ENCODE measurements at regions not wholly inside any gene's neighbourhood (a gene's known extent, or its start where the extent isn't known, plus 50 kb on each side); places are given as distances from the start of the nearest gene placed in this dataset.
A peak's percentile ranks its signal among the peaks of the same experiment; 100 is the strongest.

GRCh38 chr18:34951625-34952379, 89.4 kb upstream of the MAPRE2 start:
- TF ChIP-seq TEAD4 (IDR thresholded peaks at IDR 0.05) (no peak), USF1 (IDR thresholded peaks at IDR 0.05) (no peak), CEBPB (IDR thresholded peaks at IDR 0.05) (no peak)

GRCh38 chr18:34953212-34953611, 88.0 kb upstream of the MAPRE2 start:
- TF ChIP-seq USF1 (IDR thresholded peaks at IDR 0.05) (no peak), NFIC (IDR thresholded peaks at IDR 0.05) (no peak), FOXM1 (IDR thresholded peaks at IDR 0.05; ENCODE audit: borderline replicate concordance, low read depth) (no peak), ZBTB7A (IDR thresholded peaks at IDR 0.05; ENCODE audit: low read depth) (no peak), TAF1 (IDR thresholded peaks at IDR 0.05; ENCODE audit: low read depth) (no peak), CREB1 (IDR thresholded peaks at IDR 0.05; ENCODE audit: low read depth) (no peak), EP300 (IDR thresholded peaks at IDR 0.05; ENCODE audit: borderline replicate concordance) (no peak), RAD21 (IDR thresholded peaks at IDR 0.05; ENCODE audit: low read depth) (no peak), EGR1 (IDR thresholded peaks at IDR 0.05) (no peak), CEBPB (IDR thresholded peaks at IDR 0.05) (no peak), REST (IDR thresholded peaks at IDR 0.05; ENCODE audit: low read depth) (no peak), MAX (IDR thresholded peaks at IDR 0.05) (no peak), TEAD4 (IDR thresholded peaks at IDR 0.05) (no peak), YY1 (IDR thresholded peaks at IDR 0.05; ENCODE audit: low read depth) (no peak), TCF12 (IDR thresholded peaks at IDR 0.05; ENCODE audit: low read depth) (no peak)

GRCh38 chr18:34956663-34957062, 84.5 kb upstream of the MAPRE2 start:
- no peak for TF ChIP-seq YY1 (IDR thresholded peaks at IDR 0.05; ENCODE audit: low read depth)
- no peak for TF ChIP-seq FOXM1 (IDR thresholded peaks at IDR 0.05; ENCODE audit: borderline replicate concordance, low read depth)
- no peak for TF ChIP-seq MAX (IDR thresholded peaks at IDR 0.05)
- TF ChIP-seq CEBPB (IDR thresholded peaks at IDR 0.05), result no peak
- TF ChIP-seq TEAD4 (IDR thresholded peaks at IDR 0.05), result no peak
- no peak for TF ChIP-seq EGR1 (IDR thresholded peaks at IDR 0.05)
- no peak for TF ChIP-seq EP300 (IDR thresholded peaks at IDR 0.05; ENCODE audit: borderline replicate concordance)
- no peak for TF ChIP-seq ZBTB7A (IDR thresholded peaks at IDR 0.05; ENCODE audit: low read depth)

GRCh38 chr18:34957119-34957863, 83.9 kb upstream of the MAPRE2 start:
- no peak for TF ChIP-seq RAD21 (IDR thresholded peaks at IDR 0.05; ENCODE audit: low read depth)
- TF ChIP-seq EGR1 (IDR thresholded peaks at IDR 0.05), result no peak
- no peak for TF ChIP-seq ZBTB7A (IDR thresholded peaks at IDR 0.05; ENCODE audit: low read depth)
- TF ChIP-seq TAF1 (IDR thresholded peaks at IDR 0.05; ENCODE audit: low read depth), result no peak
- TF ChIP-seq FOXM1 (IDR thresholded peaks at IDR 0.05; ENCODE audit: borderline replicate concordance, low read depth), result no peak
- no peak for TF ChIP-seq CEBPB (IDR thresholded peaks at IDR 0.05)
- TF ChIP-seq NFIC (IDR thresholded peaks at IDR 0.05), result no peak
- no peak for TF ChIP-seq USF1 (IDR thresholded peaks at IDR 0.05)
- TF ChIP-seq TCF12 (IDR thresholded peaks at IDR 0.05; ENCODE audit: low read depth), result no peak
- TF ChIP-seq REST (IDR thresholded peaks at IDR 0.05; ENCODE audit: low read depth), result no peak
- no peak for TF ChIP-seq MAX (IDR thresholded peaks at IDR 0.05)
- no peak for TF ChIP-seq EP300 (IDR thresholded peaks at IDR 0.05; ENCODE audit: borderline replicate concordance)
- no peak for TF ChIP-seq TEAD4 (IDR thresholded peaks at IDR 0.05)
- no peak for TF ChIP-seq YY1 (IDR thresholded peaks at IDR 0.05; ENCODE audit: low read depth)
- no peak for TF ChIP-seq CREB1 (IDR thresholded peaks at IDR 0.05; ENCODE audit: low read depth)

GRCh38 chr18:34957864-34958259, 83.4 kb upstream of the MAPRE2 start:
- TF ChIP-seq MAX (IDR thresholded peaks at IDR 0.05) (no peak), CEBPB (IDR thresholded peaks at IDR 0.05) (no peak), REST (IDR thresholded peaks at IDR 0.05; ENCODE audit: low read depth) (no peak), USF1 (IDR thresholded peaks at IDR 0.05) (0 out of 2 replicates have a peak, but pooled peaks have one; percentile 8), NFIC (IDR thresholded peaks at IDR 0.05) (no peak), YY1 (IDR thresholded peaks at IDR 0.05; ENCODE audit: low read depth) (no peak), EP300 (IDR thresholded peaks at IDR 0.05; ENCODE audit: borderline replicate concordance) (no peak)
